ENCODE measurements at regions not wholly inside any gene's neighbourhood (a gene's known extent, or its start where the extent isn't known, plus 50 kb on each side); places are given as distances from the start of the nearest gene placed in this dataset.
"Not testable (repeated sequence)": the region's sequence is repeated elsewhere in the genome, so short reads cannot be mapped to it uniquely, and the experiment has no call there.

GRCh38 chr2:14828968-14829367, 196.5 kb downstream of the LRATD1 start:
- peak; percentile 11 for DNase-seq

DNA sequence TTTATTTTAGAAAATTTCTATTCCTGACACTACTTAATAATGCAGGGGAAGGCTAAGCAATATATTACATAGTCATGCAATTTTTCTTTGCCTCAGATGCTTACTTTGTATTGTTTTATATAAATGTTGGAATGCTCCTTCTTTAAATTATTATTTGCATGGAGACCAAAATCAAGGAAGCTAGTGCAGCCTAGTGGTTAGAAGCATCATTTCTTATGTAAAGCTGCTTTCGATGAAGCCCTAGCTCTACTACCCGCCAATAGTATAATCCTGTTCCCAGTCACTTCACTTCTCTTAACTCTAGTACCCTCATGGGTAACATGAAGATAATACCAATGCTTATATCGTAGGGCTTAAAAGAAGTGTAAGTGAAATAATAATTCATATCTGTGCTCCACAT, 198.9 kb downstream of the LRATD1 start:
- peak; percentile 46 for DNase-seq

DNA sequence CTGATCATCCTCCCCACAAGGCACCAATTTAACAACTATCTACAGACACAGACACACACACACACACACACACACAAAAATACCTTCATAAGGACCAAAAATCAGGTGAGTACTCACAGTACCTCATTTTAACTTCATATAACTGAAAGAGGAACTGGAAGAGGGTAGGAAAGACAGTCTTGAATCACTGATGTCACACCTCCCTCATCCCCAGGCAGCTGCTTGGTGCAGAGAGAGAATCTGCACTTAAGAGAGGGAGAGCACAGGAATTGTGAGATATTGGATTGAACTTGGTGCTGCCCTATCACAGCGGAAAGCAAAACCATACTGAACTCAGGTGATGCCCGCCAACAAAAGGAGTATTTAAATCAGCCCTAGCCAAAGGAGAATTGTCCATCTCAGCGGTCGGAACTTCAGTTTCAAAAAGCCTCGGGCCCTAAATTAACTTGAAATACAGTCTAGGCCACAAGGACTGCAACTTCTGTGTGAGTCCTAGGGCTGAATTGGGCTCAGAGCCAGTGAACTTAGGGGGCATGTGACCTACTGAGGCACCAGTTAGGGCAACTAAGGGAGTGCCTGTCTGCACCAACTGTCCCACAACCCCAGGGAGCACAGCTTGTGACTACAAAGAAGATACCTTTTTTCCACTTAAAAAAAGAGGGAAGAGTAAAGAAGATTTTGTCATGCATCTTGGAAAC, 211.1 kb downstream of the LRATD1 start:
- no peak for DNase-seq

DNA sequence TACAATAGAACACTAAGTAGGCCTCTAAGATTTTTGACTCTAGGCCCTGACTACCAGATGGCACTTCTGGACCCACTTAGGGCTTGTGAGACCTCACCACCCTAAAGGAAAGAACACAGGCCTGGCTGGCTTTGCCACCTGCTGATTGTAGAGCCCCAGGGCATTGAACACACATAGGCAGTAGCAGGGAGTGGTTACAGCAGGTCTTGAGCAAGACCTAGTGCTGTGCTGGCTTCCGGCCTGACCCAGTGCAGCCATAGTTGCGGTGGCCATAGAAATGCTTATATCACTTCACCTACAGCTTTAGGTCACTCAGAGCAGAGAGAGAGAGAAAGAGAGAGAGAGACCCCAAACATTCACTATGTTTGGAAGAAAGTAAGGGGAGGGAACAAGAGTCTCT, 223.2 kb downstream of the LRATD1 start:
- DNase-seq, result no peak

DNA sequence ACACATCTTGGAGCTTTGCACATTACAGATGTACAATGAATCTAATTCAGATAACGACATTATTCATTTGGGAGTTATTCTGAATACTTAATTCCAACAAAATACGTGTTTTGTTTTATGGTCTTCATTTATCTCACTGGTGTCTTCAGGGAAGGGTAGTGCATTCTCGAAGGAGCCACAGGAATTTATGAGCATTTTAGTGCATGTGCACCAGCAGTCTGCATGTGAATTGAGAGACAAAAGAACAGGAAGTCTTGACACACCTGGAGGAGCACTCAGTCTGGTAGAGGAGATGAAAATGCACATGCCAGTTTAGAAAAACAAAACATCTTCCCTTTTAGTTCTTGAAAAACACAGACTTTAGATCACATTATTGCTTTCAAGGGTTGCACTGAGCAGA, 228.7 kb downstream of the LRATD1 start:
- DNase-seq, result no peak

DNA sequence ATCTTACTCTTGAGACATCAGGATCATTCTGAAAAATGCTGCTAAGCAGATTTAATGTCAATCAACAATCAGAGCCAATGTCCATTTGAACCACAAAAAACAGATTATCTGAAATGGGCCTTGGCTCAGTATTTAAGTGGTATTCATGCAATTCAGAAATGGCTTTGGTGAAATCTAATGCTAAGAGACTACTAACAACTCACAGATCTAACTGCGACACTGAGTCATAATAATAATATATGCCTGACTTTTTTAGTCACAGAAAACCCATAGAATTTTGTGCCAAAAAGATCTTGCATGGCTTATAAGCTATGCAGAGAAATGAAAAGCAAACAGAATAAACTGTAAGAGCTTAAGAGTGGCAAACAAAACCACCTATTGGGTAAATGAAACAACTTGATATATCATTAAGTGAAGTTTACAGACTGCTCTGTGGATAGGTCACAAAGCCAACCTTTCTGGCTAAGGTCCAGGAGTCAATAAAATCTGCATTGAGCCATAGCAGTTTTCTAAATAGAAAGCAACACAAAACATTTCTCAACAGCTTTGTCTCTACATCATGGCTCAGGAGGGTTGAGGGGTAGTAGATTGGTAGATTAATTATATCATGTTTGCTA, 234.3 kb downstream of the LRATD1 start:
- DNase-seq, result peak; percentile 78

GRCh38 chr2:14867853-14868252, 235.3 kb downstream of the LRATD1 start:
- DNase-seq, result no peak

DNA sequence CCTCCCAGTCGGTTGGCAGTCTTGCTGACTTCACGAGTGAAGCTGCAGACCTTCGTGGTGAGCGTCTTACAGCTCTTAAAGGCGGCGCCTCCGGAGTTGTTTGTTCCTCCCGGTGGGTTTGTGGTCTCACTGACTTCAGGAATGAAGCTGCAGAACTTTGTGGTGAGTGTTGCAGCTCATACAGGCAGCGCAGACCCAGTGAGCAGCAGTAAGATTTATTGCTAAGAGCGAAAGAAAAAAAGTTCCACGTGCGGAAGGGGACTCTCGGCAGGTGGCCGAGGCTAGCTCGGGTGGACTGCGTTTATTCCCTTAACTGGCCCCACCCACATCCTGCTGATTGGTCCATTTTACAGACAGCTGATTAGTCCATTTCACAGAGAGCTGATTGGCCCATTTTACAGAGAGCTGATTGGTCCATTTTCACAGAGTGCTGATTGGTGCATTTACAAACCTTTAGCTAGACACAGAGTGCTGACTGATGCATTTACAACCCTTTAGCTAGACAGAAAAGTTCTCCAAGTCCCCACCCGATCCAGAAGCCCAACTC, 240.3 kb downstream of the LRATD1 start:
- no peak for DNase-seq

DNA sequence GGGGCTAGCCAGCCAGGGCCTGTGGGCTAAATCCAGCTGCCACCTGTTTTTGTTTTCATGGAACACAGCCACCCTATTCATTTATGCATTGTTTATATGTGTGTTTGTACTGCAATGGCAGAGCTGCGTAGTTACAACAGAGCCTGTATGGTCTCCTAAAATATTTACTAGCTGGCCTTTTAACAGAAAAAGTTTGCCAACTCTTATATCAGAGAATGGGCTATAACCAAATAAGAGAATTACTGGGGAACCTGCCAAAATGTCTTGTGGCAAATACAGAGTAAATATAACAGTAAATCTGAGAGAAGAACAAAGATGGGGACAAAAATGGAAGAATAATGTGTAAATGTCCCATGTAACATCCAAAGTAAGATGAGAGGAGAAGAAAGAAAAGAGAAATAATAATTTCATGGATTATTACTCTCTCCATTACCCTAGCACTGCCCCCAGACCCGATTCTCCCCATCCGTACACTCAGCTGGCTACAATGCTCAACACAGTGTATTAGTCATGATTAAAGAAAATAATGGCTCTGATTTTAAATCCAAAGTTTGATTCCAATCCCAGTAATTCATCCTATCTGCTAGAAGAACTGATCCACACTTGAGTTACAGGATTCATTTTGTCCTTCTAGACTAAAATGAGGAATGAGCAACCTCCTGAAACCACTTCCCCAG, 249.3 kb downstream of the LRATD1 start:
- DNase-seq, result no peak

DNA sequence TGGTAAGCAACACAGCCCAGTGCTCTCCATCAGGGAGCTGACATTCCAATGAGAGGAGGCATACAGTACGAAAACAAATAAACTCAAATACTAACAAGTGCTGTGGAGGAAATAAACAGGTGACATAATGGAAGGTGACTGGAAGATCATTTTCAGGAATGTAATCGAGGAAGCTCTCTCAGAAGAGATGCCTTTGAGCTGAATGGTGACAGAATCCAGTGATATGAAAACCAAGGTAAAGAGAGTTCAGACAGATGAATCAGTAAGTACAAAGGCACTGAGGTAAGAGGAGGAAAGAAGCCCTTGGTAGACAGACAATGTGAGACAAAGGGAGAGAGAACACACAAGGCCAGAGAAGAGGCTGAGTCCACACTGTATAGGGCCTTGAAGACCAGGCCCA, 252.1 kb downstream of the LRATD1 start:
- no peak for DNase-seq

GRCh38 chr2:14891546-14891945, 259.0 kb downstream of the LRATD1 start:
- no peak for DNase-seq

DNA sequence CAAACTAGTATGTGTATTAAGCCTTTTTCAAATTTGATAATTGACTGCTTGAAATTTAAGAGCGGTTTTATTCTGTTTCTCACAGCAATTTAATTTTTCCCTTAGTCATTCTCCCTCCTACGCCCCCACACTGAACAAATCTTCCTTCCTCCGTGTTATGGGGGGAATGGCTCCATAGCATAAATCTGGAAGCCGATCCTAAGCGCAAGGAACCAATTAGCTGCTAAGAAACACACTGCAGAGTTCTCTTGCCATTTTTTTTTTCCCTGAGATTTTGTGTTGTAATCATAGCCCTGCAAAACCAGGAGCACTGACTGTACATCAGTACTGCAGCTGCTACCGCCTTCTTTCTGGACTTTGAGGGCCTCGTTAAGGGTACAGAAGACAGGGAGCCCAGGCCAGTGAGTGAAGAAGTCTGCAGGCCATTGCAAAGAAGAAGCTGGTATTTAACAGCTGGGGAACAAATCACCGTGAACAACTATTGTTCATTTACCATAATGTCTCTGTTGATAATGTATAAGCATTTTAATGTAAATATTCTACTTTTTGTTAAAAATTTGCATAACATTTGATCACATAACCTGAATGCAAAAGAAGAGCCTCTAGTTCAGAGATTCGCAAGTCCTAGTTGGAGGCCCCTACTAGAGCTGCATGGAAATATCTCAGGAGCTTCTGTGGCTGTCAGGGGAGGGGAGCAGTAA, 264.0 kb downstream of the LRATD1 start:
- no peak for DNase-seq

GRCh38 chr2:14899621-14900414, 267.3 kb downstream of the LRATD1 start:
- DNase-seq, result no peak

DNA sequence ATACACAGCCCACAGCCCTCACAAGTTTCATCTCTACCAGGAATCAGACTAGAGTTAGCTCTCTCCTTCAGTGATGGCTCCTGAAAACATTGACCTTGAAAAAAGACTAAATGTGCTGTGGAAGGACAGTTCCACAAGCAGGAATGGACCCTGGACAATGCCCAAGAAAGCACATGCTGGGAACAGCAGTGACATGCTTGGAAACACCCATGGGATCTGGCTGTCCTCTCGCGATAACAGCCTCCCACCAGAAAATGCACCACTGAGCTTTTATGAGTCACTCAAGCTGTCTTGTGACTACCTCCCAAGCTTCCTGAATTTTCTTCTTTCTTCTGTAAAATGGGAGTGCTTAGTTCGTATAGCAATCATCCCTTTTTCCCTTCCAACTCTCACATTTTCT, 269.2 kb downstream of the LRATD1 start:
- no peak for DNase-seq

GRCh38 chr2:14902953-14903352, 270.4 kb downstream of the LRATD1 start:
- DNase-seq, result no peak

DNA sequence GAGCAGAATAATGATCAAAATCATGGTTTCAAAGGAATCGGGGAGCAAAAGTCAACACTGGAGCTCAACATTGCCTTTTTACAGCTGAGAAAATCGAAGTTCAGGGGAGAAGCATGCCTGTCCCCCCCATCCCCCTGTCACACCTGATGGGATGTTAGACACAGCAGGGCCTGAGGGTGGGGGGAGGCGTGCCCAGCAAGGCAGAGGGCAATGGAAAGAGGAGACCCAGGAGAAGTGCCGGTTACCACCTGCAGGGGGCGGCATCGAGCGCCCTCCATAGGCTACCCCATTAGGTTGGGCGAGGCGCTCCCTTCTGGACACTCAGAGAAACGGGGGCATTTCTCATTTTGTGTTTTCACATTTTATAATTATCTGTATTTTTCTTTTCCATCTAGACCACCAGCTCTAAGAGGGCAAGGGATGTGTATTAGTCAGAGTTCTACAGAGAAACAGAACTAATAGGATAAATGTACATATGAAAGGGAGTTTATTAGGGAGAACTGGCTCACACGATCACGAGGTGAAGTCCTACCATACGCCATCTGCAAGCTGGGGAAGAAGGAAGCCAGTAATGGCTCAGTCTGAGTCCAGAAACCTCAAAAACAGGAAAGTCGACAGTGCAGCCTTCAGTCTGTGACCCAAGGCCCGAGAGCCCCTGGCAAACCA, 271.3 kb downstream of the LRATD1 start:
- peak; percentile 80 for DNase-seq

DNA sequence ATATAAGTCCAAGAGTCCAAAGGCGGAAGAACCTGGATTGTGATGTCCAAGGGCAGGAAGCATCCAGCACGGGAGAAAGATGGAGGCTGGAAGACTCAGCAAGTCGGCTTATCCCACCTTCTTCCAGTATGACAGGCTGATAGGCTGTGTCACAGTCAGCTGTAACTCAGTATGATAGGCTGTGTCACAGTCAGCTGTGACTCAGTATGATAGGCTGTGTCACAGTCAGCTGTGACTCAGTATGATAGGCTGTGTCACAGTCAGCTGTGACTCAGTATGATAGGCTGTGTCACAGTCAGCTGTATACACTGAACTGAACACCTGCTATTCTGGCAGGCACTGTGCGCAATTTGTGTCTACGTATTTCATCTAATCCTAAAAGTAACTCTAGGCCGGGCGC, 271.9 kb downstream of the LRATD1 start:
- not testable (repeated sequence) for DNase-seq

- no peak for DNase-seq
Measured at GRCh38 chr2:14905571-14905970, 273.1 kb downstream of the LRATD1 start.

DNA sequence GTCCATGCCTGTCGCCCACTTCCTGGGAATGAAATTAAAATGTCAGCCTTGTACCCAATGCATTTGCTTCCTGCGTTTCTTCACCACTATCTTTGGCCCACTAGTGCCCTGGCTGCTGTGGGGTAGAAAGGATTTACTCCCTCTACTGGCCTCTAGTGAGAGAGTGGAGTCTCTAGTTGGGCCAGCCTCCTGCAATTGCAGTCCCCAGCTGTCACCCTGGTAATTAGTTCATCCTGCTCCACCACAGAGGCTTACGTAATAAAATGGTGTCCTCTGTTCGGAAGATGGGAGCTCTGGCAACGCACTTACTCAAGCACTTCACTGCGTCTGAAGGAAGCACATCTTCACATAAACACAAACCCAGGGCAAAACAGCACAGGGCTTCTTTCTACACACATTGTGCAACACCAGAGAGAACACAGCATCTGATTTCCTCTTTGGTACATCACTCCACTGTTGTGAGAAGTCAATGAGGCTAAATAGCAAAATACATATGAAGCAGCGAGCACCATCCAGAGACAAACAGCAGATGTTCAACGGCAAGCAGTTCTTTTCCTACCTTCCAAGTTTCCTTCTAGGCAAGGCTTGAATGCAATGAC, 274.6 kb downstream of the LRATD1 start:
- DNase-seq, result peak; percentile 41

DNA sequence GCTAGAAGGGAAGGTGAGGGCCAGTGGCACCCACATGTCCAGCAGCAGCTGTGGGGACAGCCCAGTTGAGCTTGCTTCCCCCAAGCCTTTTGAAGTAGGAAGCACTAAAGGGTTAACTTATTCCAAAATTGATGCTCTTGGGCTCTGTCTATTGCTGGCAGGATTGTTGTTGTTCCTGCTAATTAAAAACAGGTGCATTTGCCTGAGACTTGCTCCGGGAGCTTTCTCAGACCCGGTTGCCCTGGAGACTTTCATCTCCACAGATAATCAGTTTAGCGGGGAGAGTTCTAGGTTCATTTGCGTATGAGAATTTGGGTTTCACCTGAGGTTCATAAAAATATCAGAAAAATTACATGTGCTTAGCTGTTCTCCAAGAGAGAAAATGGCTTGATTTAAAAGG, 277.3 kb downstream of the LRATD1 start:
- no peak for DNase-seq

DNA sequence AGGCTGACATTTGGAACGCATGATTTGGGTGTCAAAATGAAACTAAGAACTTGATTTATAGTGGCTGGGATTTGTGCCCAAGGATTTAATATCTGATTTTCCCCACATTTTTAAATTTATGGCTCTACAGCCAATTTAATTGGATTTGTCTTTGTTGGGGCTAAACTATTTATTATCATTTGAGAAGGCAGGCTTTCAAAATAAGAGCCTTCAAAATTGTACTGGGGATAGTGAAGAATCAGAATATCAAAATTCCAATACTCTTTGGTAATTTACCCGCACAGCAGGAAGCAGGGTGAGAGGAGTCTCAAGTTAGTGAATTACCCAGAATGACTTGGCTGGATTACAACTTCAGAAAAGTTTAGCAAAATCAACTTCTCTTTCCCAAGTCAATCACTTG, 278.1 kb downstream of the LRATD1 start:
- DNase-seq, result no peak

- no peak for DNase-seq
Measured at GRCh38 chr2:14915983-14916382, 283.5 kb downstream of the LRATD1 start.

Measured in DMS53 (cell line).